A549 (cell line): ENCODE measurements at regions not wholly inside any gene's neighbourhood (a gene's known extent, or its start where the extent isn't known, plus 50 kb on each side); places are given as distances from the start of the nearest gene placed in this dataset.

Experiments
- CTCF ChIP-seq: fragments of >200 bp; sonication (Bioruptor Twin); formaldehyde crosslinking; IDR thresholded peaks from 3 replicates; pipeline ENCODE4 v1.5.1; 2016
- E2F6 ChIP-seq: IDR thresholded peaks from 2 replicates; pipeline ENCODE4 v1.6.1; 2012; ENCODE audit warnings: low read depth, borderline replicate concordance
- ELK1 ChIP-seq: fragments of 150-350 bp; IDR thresholded peaks from 2 replicates; pipeline ENCODE4 v1.6.1; 2014; ENCODE audit warnings: low read depth, mild to moderate bottlenecking, low read length
- EP300 ChIP-seq, 2 experiments: fragments of >200 bp; sonication (Bioruptor Twin); formaldehyde crosslinking; IDR thresholded peaks; 2 replicates in 1 of 2; 3 replicates in 1 of 2; pipeline ENCODE4 v1.6.1; 2016 to 2017
- ESRRA ChIP-seq: fragments of 150-350 bp; IDR thresholded peaks from 2 replicates; pipeline ENCODE4 v1.6.1; 2014; ENCODE audit warnings: mild to moderate bottlenecking, low read length, borderline replicate concordance
- GATA3 ChIP-seq: IDR thresholded peaks from 2 replicates; pipeline ENCODE4 v1.6.1; 2012; ENCODE audit warnings: borderline replicate concordance
- HEYL ChIP-seq: fragments of 250-450 bp; sonication (Bioruptor Pico); IDR thresholded peaks from 2 replicates; pipeline ENCODE4 v1.8.0; 2021; ENCODE audit warnings: mild to moderate bottlenecking, moderate library complexity
- MYC ChIP-seq: IDR thresholded peaks from 2 replicates; pipeline ENCODE4 v1.6.1; 2012; ENCODE audit warnings: mild to moderate bottlenecking, inconsistent platforms, low read length, improper control_type of control experiment, borderline replicate concordance
- POLR2A ChIP-seq: IDR thresholded peaks from 2 replicates; pipeline ENCODE4 v1.6.1; 2012; ENCODE audit warnings: mild to moderate bottlenecking, low read length
- POLR2AphosphoS2 ChIP-seq: conservative IDR thresholded peaks from 2 replicates; pipeline ENCODE4 v1.6.1; 2012; ENCODE audit warnings: low read length, improper control_type of control experiment, inconsistent platforms
- RAD21 ChIP-seq, 2 experiments: fragments of >200 bp in 1 of 2; sonication (Bioruptor Twin) in 1 of 2; formaldehyde crosslinking in 1 of 2; IDR thresholded peaks in 1 of 2; conservative IDR thresholded peaks in 1 of 2; 2 replicates in 1 of 2; 3 replicates in 1 of 2; pipeline ENCODE4 v1.6.1; 2012 to 2018; ENCODE audit warnings: inconsistent platforms in 1 of 2
- SMC3 ChIP-seq: fragments of >200 bp; sonication (Bioruptor Twin); formaldehyde crosslinking; IDR thresholded peaks from 3 replicates; pipeline ENCODE4 v1.6.1; 2018; ENCODE audit warnings: inconsistent platforms
- TP53 ChIP-seq: fragments of 250-450 bp; sonication (Bioruptor Pico); IDR thresholded peaks from 2 replicates; pipeline ENCODE4 v1.5.0; 2021; ENCODE audit warnings: mild to moderate bottlenecking, moderate library complexity

- TF ChIP-seq MYC (no peak), GATA3 (no peak), SMC3 (no peak), TP53 (no peak), CTCF (no peak), ESRRA (no peak), ELK1 (no peak), HEYL (CRISPR knock-in tag) (no peak), POLR2AphosphoS2 (no peak), EP300 (IDR thresholded peaks at IDR 0.05) (no peak), POLR2A (no peak), E2F6 (no peak), RAD21 (conservative IDR thresholded peaks at IDR 0.05 in 1 of 2, IDR thresholded peaks at IDR 0.05 in 1 of 2) (no peak)
Observed at GRCh38 chr7:16315280-16315679, 106.1 kb downstream of the CRPPA start.
